Esophagus squamous epithelium (tissue), 4 donors: ENCODE measurements at regions not wholly inside any gene's neighbourhood (a gene's known extent, or its start where the extent isn't known, plus 50 kb on each side); places are given as distances from the start of the nearest gene placed in this dataset.

Experiments
- POLR2A ChIP-seq, 4 donors: fragments of 450-650 bp; IDR thresholded peaks; one replicate each; pipeline ENCODE4 v1.6.1; 2017; ENCODE audit warnings: antibody characterized with exemption in 4 of 4, mild to moderate bottlenecking in 4 of 4, moderate library complexity in 3 of 4
- TF ChIP-seq, protein P1 (sequence below), 6 experiments: fragments of 450-650 bp in 4 of 6; fragments of 200-600 bp in 2 of 6; sonication (generic) in 2 of 6; IDR thresholded peaks; one replicate each; pipeline ENCODE4 v1.5.1; 2016 to 2019; ENCODE audit warnings: antibody characterized with exemption in 6 of 6, mild to moderate bottlenecking in 4 of 6, moderate library complexity in 4 of 6

DNA sequence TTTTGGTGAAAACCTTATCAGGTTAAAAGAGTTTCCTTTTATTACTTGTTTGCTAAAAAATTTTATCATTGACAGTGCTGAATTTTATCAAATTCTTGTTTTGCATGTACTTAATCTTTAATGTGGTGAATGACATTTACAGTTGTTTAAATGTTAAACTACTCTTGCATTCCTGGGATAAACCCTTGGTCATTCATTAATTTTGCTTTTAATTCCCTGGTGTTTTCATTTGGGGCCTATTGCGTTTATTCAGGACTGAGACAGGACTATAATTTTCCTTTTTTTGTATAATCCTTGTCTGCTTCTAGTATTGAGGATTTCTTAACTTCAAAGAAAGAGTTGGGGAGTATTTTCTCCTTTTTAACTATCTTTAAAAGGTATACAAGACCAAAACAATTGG, 98.7 kb upstream of the TLL1 start:
- TF ChIP-seq, protein P1, sequence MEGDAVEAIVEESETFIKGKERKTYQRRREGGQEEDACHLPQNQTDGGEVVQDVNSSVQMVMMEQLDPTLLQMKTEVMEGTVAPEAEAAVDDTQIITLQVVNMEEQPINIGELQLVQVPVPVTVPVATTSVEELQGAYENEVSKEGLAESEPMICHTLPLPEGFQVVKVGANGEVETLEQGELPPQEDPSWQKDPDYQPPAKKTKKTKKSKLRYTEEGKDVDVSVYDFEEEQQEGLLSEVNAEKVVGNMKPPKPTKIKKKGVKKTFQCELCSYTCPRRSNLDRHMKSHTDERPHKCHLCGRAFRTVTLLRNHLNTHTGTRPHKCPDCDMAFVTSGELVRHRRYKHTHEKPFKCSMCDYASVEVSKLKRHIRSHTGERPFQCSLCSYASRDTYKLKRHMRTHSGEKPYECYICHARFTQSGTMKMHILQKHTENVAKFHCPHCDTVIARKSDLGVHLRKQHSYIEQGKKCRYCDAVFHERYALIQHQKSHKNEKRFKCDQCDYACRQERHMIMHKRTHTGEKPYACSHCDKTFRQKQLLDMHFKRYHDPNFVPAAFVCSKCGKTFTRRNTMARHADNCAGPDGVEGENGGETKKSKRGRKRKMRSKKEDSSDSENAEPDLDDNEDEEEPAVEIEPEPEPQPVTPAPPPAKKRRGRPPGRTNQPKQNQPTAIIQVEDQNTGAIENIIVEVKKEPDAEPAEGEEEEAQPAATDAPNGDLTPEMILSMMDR (IDR thresholded peaks at IDR 0.05) = no peak
- TF ChIP-seq POLR2A (IDR thresholded peaks at IDR 0.05) = no peak
